Left renal pelvis (tissue), 4 donors: ENCODE measurements at regions not wholly inside any gene's neighbourhood (a gene's known extent, or its start where the extent isn't known, plus 50 kb on each side); places are given as distances from the start of the nearest gene placed in this dataset.
"Not testable (repeated sequence)": the region's sequence is repeated elsewhere in the genome, so short reads cannot be mapped to it uniquely, and the experiment has no call there.

ENCODE experiments used
- DNase-seq, 4 donors: peaks; one replicate each; pipeline ENCODE4 v3.0.0-alpha.2; 2013; ENCODE audit warnings: low read depth in 4 of 4, low spot score in 3 of 4

DNA sequence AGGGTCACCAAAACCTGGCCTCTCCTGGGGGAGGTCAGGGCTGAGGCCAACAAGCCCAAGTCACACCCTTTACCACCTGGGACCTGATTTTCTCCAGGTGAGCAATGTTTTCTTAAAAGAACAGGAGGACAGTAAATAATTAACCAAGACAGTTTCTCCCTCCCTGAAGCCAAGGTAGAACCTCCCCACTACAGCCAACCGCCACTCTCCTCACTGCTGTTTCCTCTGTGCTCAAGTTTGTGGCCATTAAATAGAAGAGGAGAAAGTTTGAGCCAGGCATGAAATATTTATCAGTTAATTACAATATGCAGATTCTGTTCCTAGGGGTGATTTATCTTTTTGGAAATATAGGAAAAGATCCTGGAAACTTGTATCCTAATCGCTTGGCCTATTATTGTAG lies 150.6 kb upstream of the ANKRD20A1 start:
- DNase-seq: not testable (repeated sequence)

DNA sequence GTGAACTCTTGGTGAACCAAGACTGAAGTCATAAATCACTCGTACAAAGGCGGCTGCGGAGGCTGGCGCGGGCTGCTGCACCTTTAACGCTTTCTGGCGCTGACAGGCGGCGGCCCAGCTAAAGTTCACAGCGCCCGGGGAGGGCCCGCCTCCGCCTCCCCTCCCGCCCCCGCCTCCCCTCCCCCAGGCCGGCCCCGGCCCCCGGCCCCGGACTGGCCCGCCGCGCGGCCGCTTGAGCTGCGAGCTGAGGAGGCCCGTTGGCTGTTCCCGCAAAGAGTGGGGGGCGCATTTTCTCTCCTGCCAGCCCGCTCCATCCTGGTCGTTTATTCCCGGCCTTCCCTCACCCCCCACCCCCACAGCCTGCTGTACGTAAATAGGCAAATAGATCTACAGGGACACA lies 147.3 kb upstream of the ANKRD20A1 start:
- not testable (repeated sequence) for DNase-seq

DNA sequence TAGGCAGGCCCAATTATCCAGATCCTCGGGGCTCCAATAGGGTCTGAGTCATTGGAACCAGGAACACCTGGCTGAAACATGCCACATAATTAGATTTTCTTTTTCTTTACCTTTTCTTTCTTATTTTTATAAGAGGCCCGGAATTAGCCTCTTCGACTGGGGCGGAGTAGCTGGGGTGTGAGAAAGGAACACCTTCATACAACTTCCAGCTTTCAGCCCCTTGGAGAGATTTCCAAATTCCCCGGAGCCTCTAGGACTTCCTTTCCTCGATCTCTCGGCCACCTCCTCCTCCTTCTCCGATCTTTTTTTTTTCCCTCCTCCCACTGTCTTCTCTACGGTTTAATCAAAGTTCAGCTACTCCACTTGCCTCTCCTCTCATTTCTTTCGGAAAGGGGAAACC lies 146.8 kb upstream of the ANKRD20A1 start:
- peak in 1 of 4 donors; percentile 26 for DNase-seq

DNA sequence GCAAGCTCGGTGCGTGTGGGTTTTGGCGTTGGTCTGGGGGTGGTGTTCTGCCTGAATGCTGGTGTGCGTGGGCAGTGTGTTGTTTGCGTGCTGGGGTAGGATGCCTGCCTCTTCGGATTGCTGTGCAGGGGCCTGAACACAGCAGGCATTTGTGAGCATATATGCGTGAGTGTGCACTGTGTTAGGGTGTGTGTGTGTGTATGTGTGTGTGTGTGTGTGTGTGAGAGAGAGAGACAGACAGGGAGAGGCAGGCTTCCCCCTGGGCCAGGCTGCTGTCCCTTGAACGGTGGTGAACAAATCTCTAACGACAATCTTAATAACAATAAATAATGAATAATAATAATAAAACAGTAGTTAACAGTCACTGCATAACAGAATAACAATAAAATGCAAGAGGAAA lies 145.8 kb upstream of the ANKRD20A1 start:
- not testable (repeated sequence) for DNase-seq

DNA sequence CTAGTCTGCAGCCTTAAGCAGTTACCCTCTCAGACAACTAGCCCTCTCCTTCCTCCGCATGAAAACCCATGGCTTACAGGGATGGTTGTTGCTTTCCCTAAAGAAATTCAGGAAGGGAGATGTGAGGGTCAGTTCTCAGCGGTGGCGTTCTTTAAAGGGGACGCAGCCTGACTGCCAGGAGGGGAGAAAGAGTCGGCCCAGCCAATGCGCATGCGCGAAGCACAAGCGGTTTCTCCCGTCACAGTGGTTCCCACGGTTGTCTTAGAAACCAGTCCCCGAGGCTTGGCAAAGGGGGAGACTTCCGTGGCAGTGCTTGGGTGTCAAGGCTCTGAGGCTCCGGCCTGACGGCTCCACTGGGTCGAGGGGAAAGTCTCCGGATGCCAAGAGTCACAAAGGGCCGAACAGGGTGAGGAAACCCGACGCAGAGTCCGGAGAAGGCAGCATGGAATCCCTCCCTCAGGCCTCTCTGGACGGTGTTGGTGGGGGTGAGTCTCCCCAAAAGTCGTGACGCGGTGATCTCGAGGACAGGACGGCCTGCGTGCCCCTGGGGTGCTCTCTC lies 140.8 kb upstream of the ANKRD20A1 start:
- DNase-seq: not testable (repeated sequence)

DNA sequence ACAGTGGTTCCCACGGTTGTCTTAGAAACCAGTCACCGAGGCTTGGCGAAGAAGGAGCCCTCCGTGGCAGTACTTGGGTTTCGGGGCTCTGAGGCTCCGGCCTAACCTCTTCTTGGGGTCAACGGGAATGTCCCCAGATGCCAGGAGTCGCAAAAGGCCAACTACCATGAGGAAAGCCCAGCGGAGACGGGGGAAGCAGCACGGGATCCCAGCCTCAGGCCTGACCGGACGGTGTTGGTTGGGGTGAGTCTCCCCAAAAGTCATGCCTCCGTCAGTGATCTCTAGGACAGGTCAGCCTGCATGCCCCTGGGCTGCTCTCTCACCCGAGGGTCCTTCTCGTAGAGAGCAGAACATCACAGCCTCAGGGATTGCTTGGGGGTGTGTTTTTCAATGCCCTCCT lies 138.2 kb upstream of the ANKRD20A1 start:
- DNase-seq: not testable (repeated sequence)

DNA sequence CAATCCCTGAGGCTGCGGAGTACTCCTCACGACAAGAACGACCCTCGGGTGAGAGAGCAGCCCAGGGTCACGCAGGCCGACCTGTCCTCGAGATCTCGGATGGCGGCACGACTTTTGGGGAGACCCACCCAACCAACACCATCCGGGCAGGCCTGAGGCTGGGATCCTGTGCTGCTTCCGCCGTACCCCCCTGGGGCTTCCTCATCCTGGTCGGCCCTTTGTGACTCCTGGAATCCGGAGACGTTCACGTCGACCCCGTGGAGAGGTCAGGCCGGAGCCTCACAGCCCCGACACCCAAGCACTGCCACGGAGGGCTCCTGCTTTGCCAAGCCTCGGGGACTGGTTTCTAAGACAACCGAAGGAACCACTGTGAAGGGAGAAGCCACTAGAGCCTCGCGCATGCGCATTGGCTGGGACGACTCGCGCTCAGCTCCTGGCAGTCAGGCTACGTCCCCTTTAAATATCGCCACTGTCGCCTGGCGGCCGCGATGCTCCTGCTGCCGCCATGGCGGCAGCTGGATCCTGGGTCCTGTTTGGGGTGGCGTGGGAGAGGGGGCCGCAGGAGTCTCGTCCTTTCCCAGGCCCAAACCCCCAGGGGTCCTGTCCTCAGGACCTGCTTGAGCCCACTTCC lies 136.2 kb upstream of the ANKRD20A1 start:
- DNase-seq: not testable (repeated sequence)

DNA sequence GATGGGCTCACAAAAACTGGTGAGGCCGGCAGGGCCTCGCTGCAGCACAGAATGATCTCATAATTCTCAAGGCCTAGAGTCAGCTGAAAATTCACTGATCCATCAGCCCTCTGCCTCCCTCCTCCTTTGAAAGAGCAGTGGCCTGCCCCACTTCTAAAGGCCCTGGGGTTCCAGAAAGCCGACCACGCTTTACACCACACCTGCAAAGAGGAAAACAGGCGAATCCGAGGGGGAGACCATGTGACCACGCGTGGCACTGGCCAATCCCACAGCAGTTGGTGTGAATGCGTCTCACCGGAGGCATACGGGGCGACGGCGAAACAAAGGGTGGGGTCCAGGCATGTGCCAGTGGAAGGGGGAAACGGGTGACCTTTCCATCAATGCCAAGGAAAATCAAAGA lies 135.5 kb upstream of the ANKRD20A1 start:
- DNase-seq: not testable (repeated sequence)

DNA sequence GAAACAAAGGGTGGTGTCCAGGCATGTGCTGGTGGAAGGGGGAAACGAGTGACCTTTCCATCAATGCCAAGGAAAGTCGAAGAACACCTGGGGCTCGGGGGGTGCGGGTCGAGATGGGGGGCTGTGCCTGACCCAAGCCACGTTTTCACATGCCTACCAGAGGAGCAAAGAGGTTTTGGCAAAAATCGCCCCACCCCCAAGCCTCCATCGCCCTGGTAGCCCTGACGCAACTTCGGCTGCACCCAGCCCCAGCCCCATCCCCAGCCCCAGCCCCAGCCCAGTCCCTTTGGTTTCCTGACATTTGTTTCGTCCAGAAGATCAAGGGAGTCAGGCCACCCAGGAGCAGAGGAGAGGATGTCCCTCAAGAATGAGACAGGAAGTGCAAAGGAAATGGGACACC lies 133.8 kb upstream of the ANKRD20A1 start:
- DNase-seq: not testable (repeated sequence)

DNA sequence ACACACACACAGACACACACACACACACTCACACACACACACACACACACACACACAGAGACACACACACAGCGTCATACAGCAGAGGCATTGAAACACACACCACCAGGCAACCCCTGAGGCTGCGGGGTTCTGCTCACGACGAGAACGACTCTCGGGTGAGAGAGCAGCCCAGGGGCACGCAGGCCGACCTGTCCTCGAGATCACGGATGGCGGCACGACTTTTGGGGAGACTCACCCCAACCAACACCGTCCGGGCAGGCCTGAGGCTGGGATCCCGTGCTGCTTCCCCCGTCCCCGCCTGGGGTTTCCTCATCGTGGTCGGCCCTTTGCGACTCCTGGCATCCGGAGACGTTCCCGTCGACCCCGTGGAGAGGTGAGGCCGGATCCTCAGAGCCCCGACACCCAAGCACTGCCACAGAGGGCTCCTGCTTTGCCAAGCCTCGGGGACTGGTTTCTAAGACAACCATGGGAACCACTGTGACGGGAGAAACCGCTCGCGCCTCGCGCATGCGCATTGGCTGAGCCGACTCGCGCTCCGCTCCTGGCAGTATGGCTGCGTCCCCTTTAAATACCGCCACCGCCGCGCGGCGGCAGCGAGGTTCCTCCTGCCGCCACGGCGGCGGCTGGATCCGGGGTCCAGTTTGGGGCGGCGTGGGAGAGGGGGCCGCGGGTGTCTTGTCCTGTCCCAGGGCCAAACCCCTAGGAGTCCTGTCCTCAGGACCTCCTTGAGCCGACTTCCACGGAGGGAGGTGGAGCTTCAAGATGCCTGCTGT lies 132.3 kb upstream of the ANKRD20A1 start:
- DNase-seq: not testable (repeated sequence)

DNA sequence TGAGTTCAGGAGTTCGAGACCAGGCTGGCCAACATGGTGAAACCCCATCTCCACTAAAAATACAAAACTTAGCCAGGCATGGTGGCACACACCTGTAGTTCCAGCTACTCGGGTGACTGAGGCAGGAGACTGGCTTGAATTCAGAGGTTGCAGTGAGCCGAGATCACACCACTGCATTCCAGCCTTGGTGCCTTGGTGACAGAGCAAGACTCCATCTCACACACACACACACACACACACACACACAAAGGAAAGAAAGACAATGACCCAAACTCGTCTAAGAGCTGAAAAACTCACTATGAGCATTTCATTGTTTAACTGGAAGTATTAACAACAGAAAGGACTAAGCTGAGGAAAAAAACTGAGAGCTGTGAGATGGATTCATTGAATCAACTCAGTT lies 95.6 kb upstream of the ANKRD20A1 start:
- not testable (repeated sequence) for DNase-seq

DNA sequence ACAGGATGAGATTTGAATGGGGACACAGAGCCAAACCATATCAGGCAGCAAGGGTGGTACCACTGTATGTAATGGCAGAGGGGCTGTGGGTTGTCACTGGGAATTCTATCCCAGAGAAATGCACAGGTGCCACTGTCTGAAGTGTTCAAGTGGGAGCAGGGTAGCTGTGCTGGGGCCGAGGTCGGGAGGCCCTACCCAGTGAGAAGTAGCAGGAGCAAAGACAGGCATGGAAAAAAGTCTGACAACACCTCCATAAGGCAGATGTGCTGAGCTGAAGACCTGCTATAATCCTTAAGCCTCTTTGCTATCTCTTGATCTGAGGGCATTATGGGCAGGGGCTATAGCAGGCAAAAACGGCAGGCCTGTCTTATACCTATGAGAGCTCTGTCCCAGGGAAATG lies 86.9 kb upstream of the ANKRD20A1 start:
- not testable (repeated sequence) for DNase-seq

DNA sequence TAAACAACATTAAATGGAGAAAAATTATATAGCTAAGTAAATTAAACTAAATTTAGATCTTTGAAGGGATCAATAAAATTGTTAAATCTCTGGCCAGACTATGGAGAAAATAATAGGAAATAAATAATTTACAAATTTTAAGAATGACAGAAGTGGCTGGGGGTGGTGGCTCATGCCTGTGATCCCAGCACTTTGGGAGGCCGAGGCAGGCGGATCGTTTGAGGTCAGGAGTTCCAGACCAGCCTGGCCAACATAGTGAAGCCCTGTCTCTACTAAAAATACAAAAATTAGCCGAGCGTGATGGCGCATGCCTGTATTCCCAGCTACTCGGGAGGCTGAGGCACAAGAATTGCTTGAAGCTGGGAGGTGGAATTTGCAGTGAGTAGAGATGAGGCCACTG lies 58.6 kb upstream of the ANKRD20A1 start:
- not testable (repeated sequence) for DNase-seq
